Stimulated activated CD8-positive, alpha-beta memory T cell treated with anti-CD3 and anti-CD28 coated beads, Interleukin-4, amount 100 ng/mL, for 48 hours (primary cell): ENCODE measurements at regions not wholly inside any gene's neighbourhood (a gene's known extent, or its start where the extent isn't known, plus 50 kb on each side); places are given as distances from the start of the nearest gene placed in this dataset.
"Not testable (repeated sequence)": the region's sequence is repeated elsewhere in the genome, so short reads cannot be mapped to it uniquely, and the experiment has no call there.

ENCODE experiments used
- DNase-seq: peaks from one replicate; pipeline ENCODE4 v3.0.0-alpha.2; 2020

DNA sequence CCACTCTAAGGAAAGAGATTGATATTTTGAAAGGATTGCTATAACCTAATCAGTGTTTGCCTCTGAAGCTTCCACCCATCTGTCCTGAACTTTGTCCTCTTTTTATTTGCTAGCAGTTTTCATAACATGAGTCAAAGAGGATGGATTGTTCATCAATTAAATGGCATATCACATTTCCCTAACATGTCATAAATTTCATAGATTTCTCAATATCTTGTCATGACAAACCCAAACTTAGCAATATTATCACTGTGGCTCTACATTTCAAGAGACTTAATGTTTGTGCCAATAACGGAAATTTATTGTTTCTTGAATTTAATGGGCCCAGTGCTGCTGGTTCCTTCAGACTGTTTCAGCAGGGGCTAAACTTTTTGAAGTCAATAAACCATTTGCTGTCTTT lies 330.3 kb downstream of the CAAP1 start:
- DNase-seq: no peak

DNA sequence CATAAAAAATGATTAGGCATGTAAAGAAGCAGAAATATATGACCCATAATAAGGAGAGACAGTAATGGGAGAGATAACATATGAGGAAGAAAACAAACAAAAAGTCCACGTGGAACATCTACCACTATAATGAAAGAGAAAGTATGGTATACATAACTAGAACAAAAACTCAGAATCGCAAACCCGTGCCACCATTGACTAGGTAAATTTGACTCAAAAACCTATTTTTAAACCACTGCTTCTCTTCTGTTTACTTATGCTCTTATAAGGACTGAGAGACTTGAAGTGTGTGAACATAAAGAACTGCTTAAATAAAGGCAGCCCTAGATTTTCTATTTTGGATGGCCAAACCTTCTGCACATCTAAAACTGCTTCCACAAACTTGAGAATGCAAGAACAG lies 330.7 kb downstream of the CAAP1 start:
- no peak for DNase-seq

DNA sequence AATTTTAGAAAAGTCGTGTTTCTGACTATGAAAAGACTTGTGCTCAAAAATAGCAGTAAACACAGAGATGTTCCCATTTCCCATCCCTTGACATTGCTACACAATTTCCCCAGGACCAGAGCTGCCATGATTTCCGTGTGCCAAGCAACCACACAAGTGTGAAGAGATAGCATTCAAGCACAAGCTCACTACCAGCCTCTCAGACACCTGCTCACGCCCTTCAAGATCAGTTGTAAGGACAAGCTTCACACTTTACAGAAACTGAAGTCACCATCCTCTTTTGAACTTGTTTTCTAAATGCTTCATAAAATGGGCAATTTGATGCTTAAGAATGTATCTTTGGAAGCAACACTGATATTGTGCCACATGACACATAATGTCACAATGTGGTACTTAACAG lies 333.1 kb downstream of the CAAP1 start:
- DNase-seq: no peak

DNA sequence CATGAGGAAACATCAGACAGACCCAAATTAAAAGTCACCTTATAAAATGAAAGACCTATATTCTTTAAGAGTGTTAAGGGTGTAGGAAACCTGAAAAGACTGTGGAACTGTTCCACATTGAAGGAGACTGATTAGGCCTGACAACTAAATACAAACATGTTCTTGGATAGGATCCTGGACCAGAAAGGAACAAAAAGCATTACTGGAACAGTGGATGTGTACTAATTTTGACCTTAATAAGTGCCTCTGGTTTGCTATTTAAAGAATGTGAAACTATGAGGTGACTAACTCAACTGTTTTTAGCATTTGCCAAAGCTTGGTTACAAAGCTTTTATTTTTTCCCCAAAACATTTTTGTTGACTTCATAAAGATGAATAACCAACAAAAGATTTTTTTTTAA lies 340.6 kb downstream of the CAAP1 start:
- no peak for DNase-seq

GRCh38 chr9:26551451-26551850 lies 341.2 kb downstream of the CAAP1 start:
- DNase-seq: no peak

GRCh38 chr9:26548781-26549290 lies 343.8 kb downstream of the CAAP1 start:
- no peak for DNase-seq

GRCh38 chr9:26539867-26540493 lies 352.6 kb downstream of the CAAP1 start:
- DNase-seq: no peak

DNA sequence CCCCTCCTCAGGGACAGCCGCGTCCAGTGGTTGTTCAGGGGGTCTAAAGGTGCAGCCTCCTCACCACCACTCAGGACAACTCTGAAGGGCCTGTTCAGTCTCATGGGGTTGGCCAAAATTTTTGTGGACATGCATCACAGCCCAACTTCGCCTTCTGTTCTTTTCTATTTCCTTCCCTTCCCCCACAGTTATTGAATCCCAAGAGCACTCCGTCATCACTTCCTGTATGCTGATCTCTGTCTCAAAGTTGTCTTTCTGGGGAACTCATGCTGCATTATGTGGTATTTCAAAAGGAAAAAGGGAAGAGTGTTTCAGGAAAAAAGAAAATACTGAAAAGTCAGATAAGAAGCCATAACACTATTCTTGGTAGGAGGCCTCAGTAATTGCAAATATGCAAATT lies 355.4 kb downstream of the CAAP1 start:
- no peak for DNase-seq

- no peak for DNase-seq
Measured at GRCh38 chr9:26535151-26535550, 357.5 kb downstream of the CAAP1 start.

DNA sequence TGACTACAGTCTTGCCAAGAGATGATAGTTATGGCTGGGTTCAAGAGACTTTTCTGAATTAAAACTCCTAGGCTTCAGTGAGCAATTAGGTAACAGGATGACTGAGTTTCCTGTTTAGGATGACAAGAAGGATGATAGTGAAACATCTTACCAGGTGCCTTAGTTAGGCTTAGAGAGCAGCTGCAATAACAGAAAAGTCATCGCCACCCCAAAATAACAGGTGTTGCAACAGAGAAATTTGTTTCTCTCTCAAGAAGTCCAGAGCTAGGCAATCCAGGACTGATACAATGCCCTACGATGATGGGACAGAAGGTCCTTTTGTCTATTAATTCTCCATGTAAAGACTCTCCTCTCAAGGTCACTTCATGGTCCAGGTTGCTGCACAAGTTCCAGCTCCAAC lies 361.8 kb downstream of the CAAP1 start:
- DNase-seq: no peak

- no peak for DNase-seq
Measured at GRCh38 chr9:26527931-26528330, 364.7 kb downstream of the CAAP1 start.

DNA sequence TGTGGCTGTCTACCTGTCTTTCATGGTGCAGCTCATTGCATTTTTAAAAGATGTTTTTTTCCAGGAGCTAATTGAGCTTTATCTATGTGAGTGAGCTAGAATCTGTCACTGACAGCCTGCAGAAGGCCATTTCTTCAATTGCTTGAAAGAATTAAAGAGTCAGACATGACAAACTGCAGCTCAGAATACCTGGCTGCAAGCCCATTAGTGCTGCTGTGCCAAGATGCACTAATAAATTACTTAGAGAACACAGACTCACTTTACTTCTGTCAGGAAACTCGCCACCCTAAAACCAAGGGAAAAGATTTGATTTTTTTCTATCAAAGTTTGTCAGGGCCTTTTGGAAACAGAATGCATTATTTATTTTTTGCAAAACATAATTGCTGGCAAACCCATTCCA lies 368.3 kb downstream of the CAAP1 start:
- no peak for DNase-seq

GRCh38 chr9:26523577-26523976 lies 369.0 kb downstream of the CAAP1 start:
- DNase-seq: no peak

GRCh38 chr9:26520141-26520540 lies 372.5 kb downstream of the CAAP1 start:
- DNase-seq: no peak

DNA sequence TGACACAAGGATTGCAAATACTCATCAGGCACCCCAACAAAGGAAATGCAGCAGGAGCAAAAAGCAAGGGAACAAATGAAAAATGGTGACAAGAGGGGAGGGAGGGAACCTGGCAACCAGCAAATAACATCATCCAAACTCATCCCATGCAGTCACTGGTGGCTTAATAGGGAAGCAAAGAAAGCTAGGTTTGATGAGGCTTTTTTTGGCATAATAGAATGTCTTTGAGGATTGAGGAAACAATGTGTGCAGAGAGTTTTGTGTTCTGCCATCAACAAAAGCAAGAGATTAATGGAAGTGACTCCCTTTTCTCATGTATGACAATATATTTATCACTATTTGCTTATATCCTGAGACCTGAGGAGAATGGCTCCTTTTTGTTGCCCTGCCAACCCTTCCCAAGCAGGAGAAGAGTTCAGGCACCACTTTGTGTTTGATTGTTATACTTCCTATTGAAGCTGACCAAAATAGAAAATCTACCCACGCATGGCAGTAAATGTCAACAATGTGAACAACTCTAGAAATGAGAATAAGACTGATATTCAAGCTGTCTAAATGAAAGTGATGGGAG lies 375.7 kb downstream of the CAAP1 start:
- no peak for DNase-seq

DNA sequence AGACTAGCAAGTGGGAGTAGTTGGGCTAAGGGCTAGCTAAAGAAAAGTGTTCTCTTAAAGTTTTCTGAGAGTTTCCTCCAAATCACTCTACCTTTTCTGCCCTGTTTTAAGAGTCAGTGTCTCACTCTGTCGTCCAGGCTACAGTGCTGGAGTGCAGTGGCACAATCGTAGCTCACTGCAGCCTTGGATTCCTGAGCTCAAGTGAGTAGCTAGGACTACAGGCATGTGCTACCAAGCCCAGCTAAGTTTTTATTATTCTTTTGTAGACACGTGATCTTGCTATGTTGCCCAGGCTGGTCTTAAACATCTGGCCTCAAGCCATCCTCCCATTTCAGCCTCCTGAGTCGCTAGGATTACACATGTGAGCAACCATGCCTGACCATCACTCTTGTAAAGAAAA lies 378.9 kb downstream of the CAAP1 start:
- DNase-seq: no peak

GRCh38 chr9:26510137-26510536 lies 382.5 kb downstream of the CAAP1 start:
- DNase-seq: no peak

GRCh38 chr9:26508897-26509296 lies 383.7 kb downstream of the CAAP1 start:
- DNase-seq: no peak

DNA sequence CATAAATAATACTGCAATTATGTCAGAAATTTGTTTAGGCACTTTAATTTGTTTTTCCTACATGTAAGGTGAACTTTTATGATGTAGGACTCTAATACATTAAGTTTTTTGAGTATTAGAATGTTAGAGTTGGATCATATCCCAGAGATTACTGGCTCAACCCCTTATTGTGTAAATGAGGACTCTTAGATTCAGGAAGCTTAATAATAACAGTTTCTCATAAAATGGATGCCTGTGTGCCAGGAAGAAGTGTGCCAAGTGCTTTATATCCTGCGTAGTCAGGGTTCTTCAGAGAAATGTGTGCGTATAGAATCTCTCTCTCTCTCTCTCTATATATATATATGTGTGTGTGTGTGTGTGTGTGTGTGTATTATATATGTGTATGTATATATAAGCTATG lies 388.5 kb downstream of the CAAP1 start:
- no peak for DNase-seq

GRCh38 chr9:26502311-26502710 lies 390.3 kb downstream of the CAAP1 start:
- DNase-seq: no peak

GRCh38 chr9:26500471-26500870 lies 392.1 kb downstream of the CAAP1 start:
- DNase-seq: no peak

- DNase-seq: not testable (repeated sequence)
Measured at GRCh38 chr9:26492608-26493521, 399.7 kb downstream of the CAAP1 start.

DNA sequence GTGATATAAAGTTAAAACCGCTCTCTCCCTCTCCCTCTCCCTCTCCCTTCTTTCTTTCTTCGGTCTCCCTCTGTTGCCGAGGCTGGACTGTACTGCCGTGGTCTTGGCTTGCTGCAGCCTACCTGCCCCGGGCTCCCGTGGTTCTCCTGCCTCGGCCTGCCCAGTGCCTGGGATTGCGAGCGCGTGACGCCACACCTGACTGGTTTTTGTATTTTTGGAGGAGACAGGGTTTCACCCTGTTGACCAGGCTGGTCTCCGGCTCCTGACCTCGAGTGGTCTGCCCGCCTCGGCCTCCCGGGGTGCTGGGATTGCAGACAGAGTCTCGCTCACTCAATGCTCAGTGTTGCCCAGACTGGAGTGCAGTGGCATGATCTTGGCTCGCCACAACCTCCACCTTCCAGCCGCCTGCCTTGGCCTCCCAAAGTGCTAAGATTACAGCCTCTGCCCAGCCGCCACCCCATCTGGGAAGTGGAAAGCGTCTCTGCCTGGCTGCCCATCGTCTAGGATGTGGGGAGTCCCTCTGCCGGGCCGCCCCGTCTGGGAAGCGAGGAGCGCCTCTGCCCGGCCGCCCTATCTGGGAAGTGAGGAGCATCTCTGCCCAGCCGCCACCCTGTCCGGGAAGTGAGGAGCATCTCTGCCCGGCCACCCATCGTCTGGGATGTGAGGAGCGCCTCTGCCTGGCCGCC lies 400.5 kb downstream of the CAAP1 start:
- not testable (repeated sequence) for DNase-seq
